ENCODE measurements at regions not wholly inside any gene's neighbourhood (a gene's known extent, or its start where the extent isn't known, plus 50 kb on each side); places are given as distances from the start of the nearest gene placed in this dataset.

DNA sequence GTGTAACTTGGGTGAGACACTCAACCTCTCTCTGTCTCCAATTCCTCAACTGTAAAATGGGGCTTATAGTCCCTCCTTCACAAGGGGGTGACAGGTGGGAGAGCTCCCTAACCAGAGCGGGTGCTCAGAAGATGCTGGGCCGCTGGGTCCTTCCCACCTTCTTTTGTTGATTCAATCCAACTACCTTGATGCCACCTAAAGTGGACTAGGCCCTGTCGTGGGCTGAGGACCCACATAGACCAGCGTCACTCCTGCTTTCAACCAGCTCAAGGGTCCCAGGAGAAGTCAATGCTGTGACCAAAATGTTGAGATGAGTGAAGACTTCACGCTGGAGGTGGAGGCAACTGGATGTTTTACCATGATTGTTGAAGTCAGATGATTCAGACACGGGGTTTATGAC is 72.7 kb upstream of the WNT11 start:
- H3K4me3 ChIP-seq (ENCODE audit: low read depth, low read length): no peak overlapping the region
- DNase-seq (ENCODE audit: low read depth): no peak
- TF ChIP-seq, protein P1, sequence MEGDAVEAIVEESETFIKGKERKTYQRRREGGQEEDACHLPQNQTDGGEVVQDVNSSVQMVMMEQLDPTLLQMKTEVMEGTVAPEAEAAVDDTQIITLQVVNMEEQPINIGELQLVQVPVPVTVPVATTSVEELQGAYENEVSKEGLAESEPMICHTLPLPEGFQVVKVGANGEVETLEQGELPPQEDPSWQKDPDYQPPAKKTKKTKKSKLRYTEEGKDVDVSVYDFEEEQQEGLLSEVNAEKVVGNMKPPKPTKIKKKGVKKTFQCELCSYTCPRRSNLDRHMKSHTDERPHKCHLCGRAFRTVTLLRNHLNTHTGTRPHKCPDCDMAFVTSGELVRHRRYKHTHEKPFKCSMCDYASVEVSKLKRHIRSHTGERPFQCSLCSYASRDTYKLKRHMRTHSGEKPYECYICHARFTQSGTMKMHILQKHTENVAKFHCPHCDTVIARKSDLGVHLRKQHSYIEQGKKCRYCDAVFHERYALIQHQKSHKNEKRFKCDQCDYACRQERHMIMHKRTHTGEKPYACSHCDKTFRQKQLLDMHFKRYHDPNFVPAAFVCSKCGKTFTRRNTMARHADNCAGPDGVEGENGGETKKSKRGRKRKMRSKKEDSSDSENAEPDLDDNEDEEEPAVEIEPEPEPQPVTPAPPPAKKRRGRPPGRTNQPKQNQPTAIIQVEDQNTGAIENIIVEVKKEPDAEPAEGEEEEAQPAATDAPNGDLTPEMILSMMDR (IDR thresholded peaks at IDR 0.05; ENCODE audit: insufficient read depth, low read length, poor library complexity, severe bottlenecking): no peak
- no peaks in the 10 kb centered on the region for H3K36me3 ChIP-seq (ENCODE audit: control insufficient read depth, insufficient read depth, low read length)
- peaks cover 58% of the 10 kb centered on the region for H3K27me3 ChIP-seq (ENCODE audit: control insufficient read depth, insufficient read depth, low read length)

DNA sequence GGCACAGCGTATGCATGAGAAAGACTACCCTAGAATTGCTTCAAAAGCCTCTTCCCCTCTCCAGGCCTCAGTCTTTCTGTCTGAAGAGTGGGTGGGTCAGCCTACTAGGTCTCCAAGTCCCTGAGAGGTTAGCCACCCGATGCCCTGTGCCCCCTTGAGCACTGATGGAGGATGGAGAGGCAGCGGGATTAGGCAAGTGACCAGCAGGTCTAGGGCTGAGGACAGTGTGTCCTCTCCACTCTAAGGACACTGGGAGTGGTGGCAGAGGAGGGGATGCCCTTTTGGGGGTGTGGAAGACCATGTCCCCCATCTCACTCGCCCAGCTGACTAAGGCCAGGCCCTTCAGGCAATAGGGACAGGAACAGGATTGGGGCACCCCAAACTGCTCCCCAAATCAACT is 72.2 kb upstream of the WNT11 start:
- H3K36me3 ChIP-seq (ENCODE audit: control insufficient read depth, insufficient read depth, low read length): no peaks in the 10 kb centered on the region
- TF ChIP-seq, protein P1 (IDR thresholded peaks at IDR 0.05; ENCODE audit: insufficient read depth, low read length, poor library complexity, severe bottlenecking): no peak
- H3K4me3 ChIP-seq (ENCODE audit: low read depth, low read length): no peak overlapping the region
- peaks cover 53% of the 10 kb centered on the region for H3K27me3 ChIP-seq (ENCODE audit: control insufficient read depth, insufficient read depth, low read length)
- no peak for DNase-seq (ENCODE audit: low read depth)

DNA sequence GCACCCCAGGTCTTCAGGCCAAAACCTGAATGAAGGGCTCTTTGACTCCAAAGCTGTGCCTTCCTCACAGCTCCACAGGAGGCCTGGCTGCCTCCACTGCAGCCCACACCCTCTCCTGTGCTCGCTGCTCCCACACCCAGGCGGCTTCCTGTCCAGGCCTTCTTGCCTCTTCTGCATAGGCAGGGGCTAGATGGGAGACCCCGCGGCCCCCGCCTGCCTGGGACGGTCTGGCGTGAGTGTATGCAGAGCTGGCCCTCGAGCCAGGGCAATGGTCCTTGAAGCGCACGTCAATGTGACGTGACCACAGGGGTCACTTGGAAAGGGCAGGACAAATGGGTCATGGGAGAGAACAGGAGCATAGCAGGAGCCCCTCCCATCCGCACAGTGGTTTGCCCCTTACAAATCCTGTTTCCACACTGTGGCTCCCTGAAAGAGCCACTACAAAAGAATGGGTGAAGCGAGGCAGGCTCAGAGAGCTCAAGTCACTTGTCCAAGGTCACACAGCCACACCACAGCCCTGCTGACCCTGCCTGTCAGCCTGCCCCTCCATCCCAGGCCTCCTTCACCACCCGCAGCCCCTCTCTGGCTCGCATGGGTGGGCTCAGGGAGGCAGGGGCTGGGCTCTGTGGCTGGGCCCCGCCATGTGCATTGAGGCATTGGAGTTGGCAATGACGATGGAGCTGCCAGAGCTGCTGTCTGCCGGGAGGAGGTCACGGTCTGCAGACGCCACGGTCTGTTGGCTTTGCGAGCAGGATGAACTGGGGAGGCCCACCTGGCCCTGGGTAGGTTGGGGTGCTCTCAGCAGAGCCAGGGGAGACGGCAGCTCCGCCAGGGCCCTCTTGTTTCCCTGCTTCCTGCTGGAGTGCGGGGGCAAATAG is 71.2 kb upstream of the WNT11 start:
- Histone ChIP-seq H3K36me3 (ENCODE audit: control insufficient read depth, insufficient read depth, low read length) (no peaks in the 10 kb centered on the region), H3K27me3 (ENCODE audit: control insufficient read depth, insufficient read depth, low read length) (peaks cover 43% of the 10 kb centered on the region), H3K4me3 (ENCODE audit: low read depth, low read length) (no peak overlapping the region)
- no peak for DNase-seq (ENCODE audit: low read depth)
- TF ChIP-seq, protein P1 (IDR thresholded peaks at IDR 0.05; ENCODE audit: insufficient read depth, low read length, poor library complexity, severe bottlenecking): no peak

DNA sequence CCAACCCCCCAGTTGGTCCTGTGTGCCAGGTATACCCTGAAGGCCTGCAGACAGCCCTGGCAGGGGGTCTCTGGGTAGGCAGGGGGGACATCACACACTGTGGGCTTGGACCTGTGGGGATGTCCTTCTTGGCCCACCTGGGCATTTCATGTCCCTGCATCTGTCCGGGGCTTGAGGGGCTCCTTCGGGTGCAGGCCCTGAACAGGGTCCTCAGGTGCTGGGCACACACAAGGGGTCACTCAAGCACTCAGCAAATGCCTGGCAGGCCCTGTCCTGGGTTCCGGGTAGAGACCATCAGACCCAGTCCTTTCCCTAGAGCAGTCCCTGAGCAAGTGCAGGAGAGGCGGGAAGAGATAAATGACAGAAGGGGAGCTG is 70.5 kb upstream of the WNT11 start:
- TF ChIP-seq, protein P1 (IDR thresholded peaks at IDR 0.05; ENCODE audit: insufficient read depth, low read length, poor library complexity, severe bottlenecking): no peak
- DNase-seq (ENCODE audit: low read depth): no peak

DNA sequence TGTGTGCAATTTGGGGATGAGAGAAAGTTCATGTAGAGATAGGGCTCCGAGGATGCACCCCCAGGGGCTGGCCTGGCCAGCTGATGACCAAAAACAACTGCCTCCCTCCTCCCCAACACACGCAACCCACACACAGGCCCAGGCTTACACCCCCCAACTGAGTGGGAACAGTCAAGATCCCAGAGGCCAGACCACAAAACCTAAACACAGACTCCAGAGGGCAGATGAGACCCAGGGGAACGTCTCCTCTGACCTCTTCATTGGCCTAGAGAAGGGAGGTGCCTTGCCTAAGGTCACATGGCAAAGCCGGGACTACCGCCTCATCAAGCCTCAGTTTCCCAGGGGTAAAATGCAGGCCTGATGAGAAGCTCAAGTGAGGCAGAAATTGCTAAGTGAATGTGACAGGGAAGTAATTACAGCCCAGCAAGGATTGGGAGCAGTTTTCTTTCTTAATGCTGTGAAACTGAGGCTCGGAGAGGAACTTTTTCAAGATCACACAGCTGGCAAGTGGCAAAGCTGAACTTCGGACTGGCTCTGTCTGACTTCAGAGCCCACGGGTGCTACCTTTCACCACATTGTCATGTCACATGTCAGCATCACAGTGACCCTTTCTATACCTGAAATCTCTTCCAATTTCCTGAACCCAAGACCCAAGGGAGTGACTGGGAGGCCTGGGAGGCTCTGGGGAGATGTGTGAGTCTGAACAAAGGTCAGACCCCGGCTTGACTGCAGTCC is 69.9 kb upstream of the WNT11 start:
- H3K36me3 ChIP-seq (ENCODE audit: control insufficient read depth, insufficient read depth, low read length): no peaks in the 10 kb centered on the region
- TF ChIP-seq, protein P1 (IDR thresholded peaks at IDR 0.05; ENCODE audit: insufficient read depth, low read length, poor library complexity, severe bottlenecking): no peak
- H3K4me3 ChIP-seq (ENCODE audit: low read depth, low read length): no peak overlapping the region
- H3K27me3 ChIP-seq (ENCODE audit: control insufficient read depth, insufficient read depth, low read length): peaks cover 36% of the 10 kb centered on the region
- DNase-seq (ENCODE audit: low read depth): no peak

More for the DNA sequence above, 70.5 kb upstream of the WNT11 start:
- no peak overlapping the region for H3K4me3 ChIP-seq (ENCODE audit: low read depth, low read length)
- peaks cover 36% of the 10 kb centered on the region for H3K27me3 ChIP-seq (ENCODE audit: control insufficient read depth, insufficient read depth, low read length)
- no peaks in the 10 kb centered on the region for H3K36me3 ChIP-seq (ENCODE audit: control insufficient read depth, insufficient read depth, low read length)

Measured in kidney epithelial cell (primary cell).